AG20443 (cell line): ENCODE measurements at regions not wholly inside any gene's neighbourhood (a gene's known extent, or its start where the extent isn't known, plus 50 kb on each side); places are given as distances from the start of the nearest gene placed in this dataset.
"Not testable (repeated sequence)": the region's sequence is repeated elsewhere in the genome, so short reads cannot be mapped to it uniquely, and the experiment has no call there.

Source experiments
- DNase-seq: peaks from one replicate; pipeline ENCODE4 v3.0.0; 2012; ENCODE audit warnings: low spot score, mixed read lengths

- no peak for DNase-seq
Observed at GRCh38 chr10:118465300-118465874, 123.3 kb upstream of the FAM204A start.

GRCh38 chr10:118463740-118464139 is 121.6 kb upstream of the FAM204A start:
- no peak for DNase-seq

DNA sequence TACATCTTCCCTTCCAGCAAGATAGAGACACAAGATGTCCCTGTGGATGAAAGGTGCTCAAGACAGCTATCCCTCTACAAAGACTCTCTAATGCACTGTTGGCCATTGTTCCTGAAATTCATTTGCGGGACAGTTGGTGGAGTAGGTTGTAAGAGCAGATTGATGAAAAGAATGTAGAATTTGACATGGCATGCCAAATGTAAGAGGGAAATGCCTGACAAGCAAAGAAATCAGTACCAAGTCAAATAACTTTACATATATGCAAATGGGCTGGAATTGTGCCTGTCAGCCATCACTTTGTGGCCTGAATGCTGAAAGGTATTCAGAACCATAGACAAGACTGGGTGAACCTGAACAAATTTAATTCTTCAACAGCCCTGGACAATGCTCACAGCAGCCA is 120.3 kb upstream of the FAM204A start:
- no peak for DNase-seq

DNA sequence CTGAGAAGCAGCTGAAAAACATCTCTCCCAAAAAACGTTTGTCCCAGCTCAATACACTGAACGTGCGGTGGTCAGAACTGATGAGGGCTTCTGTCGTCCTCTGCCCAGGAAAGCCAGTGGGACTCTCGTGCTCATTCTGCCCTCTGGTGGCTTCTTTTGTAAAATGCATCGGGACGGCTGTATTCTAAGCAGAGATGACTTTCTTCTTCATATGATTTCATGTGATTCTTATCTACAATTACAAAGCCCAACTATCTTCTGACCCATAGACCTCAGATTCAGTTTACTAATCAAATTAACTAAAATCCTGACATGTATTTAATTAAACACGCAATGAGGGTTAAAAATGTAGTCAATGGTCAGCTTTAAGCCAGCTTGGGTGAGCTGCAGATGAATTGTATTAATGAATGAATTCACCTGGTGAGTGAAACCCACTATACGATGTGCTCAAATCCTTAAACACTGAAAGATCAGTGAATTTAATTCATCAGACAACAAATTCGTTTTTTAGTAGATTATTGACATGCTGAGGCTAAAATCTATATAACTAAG is 117.6 kb upstream of the FAM204A start:
- DNase-seq: peak; percentile 85

GRCh38 chr10:118458957-118459641 is 117.0 kb upstream of the FAM204A start:
- no peak for DNase-seq

GRCh38 chr10:118457824-118458428 is 115.8 kb upstream of the FAM204A start:
- DNase-seq: no peak

DNA sequence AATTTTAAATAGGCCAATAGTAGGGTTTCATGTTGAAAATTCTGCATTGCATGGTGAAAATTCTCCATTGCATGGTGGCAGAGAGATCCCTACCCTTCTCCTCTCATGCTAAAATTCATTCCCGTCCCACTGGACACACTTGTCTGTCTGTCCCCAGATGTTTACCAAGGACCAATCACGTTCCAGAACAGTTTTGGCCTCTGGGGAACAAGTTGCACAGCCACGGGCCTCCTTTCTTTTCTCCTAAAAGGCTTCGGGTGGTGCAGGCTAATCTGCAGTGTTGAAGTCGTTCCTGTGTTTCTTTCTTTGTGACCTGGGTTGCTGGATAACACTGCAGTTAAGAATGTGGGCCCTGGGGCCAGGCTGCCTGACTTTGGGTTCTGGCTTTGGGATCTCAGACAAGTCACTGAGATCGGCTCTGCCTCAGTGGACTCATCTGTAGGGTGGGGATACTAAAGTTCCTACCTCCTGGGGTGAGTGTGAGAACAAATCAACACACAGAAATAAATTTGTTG is 113.1 kb upstream of the FAM204A start:
- DNase-seq: no peak

- no peak for DNase-seq
Observed at GRCh38 chr10:118454211-118454610, 112.1 kb upstream of the FAM204A start.

DNA sequence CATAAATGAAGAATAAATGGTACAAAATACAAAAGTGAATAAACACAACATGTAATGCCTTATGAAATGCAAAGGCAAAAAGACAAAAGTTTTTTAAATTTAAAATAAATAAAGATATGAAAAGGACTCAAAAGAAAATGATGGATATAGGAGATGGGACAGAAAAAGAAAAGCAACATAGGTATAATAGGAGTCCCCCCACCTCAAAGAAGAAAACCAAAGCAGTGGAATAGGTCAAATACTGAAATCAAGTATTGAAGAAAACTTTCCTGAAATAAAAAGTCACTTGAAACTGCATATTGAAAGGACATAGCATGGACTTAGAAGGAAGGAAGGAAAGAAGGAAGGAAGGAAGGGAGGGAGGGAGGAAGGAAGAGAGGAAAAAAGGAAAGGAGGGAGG is 110.0 kb upstream of the FAM204A start:
- no peak for DNase-seq

DNA sequence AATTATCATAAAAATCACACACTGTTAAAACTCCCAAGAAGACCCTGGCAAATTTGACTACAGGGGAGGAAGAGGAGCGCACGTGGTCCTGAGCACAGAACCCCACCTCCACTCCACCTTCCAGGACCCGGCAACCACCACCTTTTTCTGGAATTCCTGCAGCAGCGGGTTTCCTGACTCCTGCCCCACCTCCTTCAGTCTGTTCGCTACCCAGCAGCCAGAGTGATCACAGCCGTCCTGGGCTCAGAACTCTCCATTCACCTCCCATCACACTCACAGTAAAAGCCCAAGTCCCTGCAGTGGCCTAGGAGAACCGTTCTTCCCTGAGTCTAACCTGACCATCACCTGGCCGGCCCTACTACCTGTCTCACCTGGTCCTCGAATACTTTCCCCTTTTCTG is 107.4 kb upstream of the FAM204A start:
- no peak for DNase-seq

- DNase-seq: no peak
Observed at GRCh38 chr10:118448744-118449143, 106.6 kb upstream of the FAM204A start.

DNA sequence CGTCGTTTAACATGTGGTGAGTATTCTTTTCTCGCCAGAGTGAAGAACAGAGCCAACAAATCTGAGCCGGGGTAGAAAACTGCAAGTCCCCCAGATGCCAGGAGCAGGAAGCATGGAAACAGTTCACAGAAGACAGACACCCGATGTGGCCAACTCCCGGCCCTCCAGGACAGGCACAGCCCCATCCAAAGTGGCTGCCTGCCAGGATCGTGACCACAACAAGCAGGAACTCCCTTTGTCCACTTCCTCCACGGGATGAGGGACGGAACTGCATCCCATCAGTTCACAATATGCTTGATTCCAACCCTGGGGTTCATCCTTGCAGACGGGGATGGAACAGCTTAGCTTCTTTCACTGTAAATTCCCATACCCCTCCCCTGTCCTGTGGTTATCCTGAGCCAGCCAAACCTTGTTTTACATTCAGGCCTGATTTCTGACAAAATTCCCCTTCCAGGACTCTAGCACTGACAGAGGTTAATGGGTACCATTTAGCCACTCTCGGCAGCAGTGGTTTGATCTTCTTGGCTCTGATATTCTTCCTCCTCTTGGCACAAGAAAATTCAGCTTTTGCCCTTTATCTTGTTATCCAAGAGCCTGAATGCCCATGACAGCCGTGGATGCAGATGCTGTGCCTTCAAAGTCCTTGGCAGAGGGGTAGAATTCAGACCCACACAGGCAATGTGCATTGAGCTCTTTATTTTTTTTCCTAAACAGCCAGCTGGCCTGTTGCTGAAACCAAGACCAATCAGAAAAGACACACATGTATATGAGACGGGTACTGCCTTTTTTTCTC is 105.5 kb upstream of the FAM204A start:
- peak; percentile 81 for DNase-seq

DNA sequence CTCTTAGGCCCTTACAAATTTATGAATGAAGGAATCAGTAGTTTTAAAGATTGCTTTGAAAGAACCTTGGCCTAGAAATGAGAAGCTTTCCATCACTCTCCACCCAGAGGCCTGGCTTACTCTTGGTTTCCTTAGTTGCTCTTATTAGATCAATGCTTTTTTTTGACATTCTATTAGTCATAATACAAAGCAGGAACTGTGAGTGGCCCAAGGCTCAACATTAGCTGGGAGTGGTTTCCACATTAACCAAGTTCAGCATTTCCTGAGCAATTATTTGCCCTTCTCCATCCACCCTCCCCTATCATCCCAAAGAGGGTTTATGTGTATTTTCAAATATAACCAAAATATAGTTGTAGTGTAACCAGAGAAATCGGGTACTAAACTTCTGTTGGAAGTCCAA is 103.4 kb upstream of the FAM204A start:
- DNase-seq: no peak

DNA sequence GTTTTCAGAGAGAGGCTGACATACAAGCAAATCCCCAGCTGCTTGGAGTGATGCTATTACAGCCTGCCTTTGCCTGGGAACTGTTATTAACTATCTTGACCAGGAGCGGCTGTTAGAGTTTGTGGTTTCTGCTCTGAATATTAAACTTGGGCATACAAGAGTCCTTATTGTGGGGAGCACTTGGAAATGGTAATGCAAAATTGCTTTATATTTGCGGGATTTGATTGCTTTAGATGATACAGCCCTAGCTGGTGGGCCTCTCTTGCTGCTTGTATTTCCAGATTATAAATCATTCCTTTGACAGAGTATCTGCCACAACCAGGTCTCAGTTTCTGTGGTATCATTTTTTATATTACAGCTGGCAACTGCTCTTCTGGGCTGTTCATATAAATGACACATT is 101.9 kb upstream of the FAM204A start:
- no peak for DNase-seq

- DNase-seq: no peak
Observed at GRCh38 chr10:118442032-118442431, 99.9 kb upstream of the FAM204A start.

- no peak for DNase-seq
Observed at GRCh38 chr10:118439824-118440223, 97.7 kb upstream of the FAM204A start.

DNA sequence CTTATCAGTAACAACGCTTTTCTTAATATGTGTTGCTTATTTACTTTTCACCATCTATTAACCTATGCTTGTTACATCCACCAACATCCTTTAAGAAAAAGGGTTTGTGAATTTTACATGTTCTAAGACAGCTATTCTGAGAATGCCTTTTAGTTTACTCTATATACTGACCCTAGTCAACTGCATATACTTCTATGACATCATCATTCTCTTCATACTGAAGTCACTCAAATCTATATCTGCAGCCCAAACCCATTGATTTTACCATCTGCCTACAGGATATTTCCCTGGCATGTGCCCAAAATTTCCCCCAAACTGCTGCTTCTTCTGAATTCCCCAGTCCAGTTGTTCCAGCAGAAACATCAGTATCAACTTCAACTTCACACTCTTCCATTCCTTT is 94.6 kb upstream of the FAM204A start:
- DNase-seq: no peak

GRCh38 chr10:118430190-118430589 is 88.1 kb upstream of the FAM204A start:
- DNase-seq: no peak

DNA sequence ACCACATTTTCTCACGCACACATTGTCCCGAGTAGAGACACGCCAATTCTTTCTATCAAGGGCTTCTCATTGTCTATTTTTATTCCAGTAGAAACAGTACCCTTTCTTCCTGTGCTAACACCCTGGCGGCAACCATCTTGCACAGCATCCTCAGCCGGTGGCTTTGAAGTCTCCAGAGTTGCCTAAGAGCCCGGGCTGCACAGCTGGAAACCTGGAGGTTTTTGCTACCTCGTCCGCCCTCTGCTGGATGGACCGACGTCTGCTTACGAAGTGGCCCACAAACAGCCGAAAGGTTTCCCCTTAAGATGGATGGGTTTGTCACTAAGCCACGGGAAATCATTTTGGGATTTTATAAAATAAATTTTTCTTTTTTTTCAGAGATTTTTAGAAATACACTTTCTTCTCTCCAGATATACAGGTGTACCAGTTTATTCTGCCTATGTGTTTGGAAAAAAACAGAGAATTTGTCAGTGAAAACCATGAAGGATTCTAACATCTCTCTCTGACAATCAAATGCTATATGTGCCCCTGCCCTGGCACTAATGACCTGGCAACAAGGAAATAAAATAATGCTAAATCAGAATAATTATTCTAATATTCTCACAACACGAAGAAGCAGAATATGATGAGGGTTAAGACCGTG is 81.8 kb upstream of the FAM204A start:
- peak; percentile 92 for DNase-seq

- DNase-seq: no peak
Observed at GRCh38 chr10:118422241-118422640, 80.1 kb upstream of the FAM204A start.

GRCh38 chr10:118420049-118420448 is 77.9 kb upstream of the FAM204A start:
- not testable (repeated sequence) for DNase-seq

- no peak for DNase-seq
Observed at GRCh38 chr10:118412932-118413331, 70.8 kb upstream of the FAM204A start.
